Hematopoietic multipotent progenitor cell (in vitro differentiated cells): ENCODE measurements at regions not wholly inside any gene's neighbourhood (a gene's known extent, or its start where the extent isn't known, plus 50 kb on each side); places are given as distances from the start of the nearest gene placed in this dataset.
"Not testable (repeated sequence)": the region's sequence is repeated elsewhere in the genome, so short reads cannot be mapped to it uniquely, and the experiment has no call there.

Source experiments
- DNase-seq, 3 donors: peaks; one replicate each; pipeline ENCODE4 v3.0.0-alpha.2; 2011 to 2015; ENCODE audit warnings: low read depth in 2 of 3, low spot score in 2 of 3

DNA sequence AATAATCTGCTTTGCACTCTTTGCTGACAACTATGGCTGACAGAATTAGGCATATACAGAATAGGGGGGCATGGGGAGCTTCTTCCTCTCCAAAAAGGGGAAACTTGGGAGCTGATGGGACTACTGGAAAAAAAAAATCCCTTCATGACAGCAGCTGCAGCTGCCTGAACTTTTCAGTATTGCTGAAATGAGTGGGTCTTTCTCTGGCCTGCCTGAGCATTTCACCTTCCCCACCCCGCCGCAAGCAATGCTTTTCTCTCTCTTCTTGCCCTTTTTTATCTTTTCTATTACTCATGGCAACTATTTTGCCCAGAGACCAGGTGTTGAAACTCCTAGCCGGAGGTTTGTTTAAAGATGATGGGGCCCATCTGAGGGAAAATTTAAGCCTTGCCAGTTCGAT lies 244.9 kb downstream of the SEMA3D start:
- DNase-seq = no peak

DNA sequence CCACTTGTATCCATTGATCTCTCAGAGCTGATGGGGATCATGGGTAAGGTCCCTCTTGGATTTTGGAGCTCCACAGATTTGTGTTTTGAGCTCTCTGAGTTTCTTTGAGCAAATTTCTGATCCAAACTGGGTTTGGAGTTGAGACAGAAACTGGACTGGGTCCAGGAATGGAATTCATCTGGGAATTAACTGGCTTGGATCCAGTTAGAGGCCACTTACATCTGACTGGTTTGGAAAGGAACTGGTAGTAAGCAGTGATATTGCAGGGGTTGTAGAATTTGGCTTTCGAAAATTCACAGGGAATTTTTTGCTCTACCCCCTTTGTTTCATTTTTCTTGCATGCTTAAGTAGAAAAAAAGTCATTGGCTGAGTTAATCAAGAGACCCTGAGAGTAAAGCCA lies 245.6 kb downstream of the SEMA3D start:
- no peak for DNase-seq

DNA sequence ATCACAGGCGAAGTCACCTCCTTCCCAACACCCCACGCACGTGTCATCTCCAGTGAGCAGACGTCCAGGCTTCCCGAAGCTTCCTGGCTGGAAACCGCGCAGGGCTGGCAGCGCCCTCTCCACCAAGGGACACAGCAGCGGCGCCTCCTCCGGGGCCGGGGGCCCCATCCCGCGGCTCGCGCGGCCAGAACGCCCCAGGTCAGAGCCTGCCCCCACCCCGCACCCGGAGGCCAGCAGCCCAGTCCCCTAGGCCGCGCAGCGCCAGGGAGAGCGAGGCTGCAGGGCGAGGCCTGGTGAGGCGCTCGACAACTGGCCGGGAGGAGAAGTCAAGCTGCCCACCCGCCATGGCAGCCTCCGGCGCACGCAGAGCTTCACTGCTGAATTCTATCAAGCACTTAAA lies 247.0 kb downstream of the SEMA3D start:
- no peak for DNase-seq

DNA sequence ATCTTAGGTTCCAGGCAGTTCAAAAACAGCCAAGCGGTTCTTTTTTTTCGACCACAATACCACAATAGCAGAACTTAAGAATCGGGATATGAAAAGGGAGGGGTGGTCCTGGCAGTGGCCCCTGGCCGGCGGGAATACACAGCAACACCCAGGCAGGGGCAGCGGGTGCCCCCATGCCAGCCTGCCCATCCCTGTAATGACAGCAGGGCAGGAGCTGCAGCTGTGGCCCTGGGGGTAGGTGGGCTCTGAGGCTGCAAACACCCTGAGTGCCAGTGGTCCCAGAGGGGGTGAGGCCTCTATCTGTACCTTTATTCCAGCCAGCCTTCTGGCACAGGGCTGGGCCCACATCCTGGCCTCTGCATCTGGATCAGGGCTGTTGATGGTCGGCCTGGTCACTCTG lies 247.4 kb downstream of the SEMA3D start:
- DNase-seq = no peak

DNA sequence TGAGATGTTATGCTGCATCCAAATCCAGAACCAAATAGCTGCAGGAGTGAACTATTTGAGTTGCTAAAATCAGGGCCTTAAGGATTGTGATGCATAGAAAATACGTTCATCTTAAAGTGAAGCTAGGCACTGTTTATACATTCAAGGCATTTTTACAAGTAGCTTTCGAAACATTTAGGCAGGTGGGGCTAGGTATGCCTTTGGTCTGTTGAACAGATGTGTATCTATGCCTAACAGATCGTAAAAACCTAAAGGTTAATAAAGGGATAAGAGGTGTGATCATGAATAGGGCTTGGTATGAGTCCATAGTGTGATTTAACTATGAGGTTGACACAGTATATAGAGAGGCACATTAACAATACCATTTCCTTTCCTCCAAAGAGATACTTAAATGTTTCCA lies 262.5 kb downstream of the SEMA3D start:
- DNase-seq = no peak

DNA sequence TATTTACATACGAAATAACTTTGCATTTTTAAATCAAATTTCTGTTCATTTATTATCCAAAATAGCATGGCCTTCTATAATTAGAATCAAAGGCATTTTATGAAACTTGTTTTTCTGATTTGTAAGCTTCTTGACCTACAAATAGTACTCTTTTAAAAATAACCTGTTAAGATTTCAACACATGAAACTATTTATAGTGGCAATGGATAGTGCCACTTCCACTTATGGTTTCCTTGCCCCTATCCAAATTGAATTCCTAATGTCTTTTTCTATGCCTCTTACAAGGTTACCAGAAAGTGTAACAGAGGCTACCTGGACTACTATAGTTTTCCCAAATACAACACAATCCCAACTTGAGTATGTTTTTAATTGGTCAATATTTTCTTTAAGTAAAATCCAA lies 263.5 kb downstream of the SEMA3D start:
- no peak for DNase-seq

DNA sequence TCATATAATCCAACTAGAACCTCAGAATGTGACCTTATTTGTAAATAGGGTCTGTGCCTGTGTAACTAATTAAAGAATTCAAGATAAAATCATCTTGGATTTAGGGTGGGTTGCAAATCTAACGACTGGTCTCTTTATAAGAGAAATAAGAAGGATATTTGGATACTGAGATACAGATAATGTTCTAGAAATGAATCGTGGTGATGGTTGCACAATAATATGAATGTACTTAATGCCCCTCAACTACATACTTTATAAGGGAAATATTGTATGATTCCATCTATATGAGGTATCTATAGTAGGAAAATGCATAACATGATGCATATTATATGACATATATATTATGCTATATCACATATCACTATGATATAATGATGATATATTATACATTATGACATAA lies 265.7 kb downstream of the SEMA3D start:
- DNase-seq = no peak

DNA sequence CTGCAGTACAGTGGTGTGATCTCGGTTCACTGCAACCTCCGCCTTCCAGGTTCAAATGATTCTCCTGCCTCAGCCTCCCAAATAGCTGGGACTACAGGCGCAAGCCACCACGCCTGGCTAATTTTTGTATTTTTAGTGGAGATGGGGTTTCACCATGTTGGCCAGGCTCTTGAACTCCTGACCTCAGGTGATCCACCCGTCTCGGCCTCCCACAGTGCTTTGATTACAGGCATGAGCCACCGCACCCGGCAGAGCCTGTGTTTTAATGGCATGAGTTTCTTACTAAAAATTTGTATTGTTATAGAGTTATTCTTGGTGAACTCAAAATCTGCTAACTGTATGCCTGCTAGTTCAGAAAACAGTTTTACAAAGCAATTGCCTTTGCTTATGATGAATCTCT lies 269.9 kb downstream of the SEMA3D start:
- not testable (repeated sequence) for DNase-seq

DNA sequence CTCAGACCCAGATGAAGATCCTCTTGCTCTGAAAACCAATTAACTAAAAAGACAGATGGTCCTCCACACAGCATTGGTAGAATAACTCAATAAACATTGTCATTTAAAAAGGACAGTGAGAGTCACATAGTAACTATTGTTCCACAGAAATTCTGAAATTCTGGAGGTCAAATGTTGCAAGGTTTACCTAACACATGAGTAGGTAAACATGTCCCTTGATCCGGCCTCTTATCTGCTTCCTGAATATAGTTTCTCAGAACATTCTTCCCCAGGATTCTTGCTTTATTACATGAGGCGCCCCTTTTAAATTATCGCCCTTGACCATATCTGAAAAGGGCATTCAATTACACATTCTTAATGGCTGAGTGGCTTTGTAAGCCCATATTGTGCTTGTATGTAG lies 270.7 kb downstream of the SEMA3D start:
- DNase-seq = no peak

DNA sequence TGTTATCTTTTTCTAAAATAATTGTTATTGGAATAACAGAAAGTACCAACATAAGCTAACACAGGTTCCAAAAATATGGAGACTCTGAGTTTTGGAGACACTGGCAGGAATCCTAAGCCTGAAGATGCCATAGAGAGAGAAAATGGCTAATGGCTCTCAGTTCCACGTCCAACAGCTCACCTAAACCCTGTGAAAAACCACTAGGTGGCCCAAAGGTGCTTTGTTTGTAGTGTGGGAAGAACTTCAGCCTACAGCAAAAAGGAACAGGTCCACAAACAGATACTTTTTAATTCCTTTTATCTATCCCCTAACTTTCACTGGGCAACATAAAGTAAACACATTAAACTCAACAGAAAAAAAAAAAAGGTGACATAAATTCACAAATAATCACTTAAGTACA lies 272.3 kb downstream of the SEMA3D start:
- DNase-seq = no peak

DNA sequence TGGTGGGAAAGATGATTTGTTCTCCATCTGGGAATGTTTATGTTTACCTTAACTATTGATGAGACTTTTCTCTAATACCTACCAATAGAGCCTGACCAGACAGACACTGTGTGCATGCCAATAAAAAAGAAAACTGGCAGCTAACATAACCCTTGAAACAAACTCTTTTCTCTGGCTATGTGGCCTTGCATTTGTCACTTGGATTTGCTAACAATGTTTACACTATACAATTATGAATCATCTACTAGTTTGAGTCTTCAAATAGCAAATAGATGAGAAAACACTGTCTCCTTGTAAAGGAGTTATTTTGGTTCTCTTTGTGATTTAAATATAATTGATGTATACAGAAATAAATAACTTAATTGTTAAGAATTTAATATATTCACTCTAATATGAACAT lies 273.1 kb downstream of the SEMA3D start:
- DNase-seq = no peak

DNA sequence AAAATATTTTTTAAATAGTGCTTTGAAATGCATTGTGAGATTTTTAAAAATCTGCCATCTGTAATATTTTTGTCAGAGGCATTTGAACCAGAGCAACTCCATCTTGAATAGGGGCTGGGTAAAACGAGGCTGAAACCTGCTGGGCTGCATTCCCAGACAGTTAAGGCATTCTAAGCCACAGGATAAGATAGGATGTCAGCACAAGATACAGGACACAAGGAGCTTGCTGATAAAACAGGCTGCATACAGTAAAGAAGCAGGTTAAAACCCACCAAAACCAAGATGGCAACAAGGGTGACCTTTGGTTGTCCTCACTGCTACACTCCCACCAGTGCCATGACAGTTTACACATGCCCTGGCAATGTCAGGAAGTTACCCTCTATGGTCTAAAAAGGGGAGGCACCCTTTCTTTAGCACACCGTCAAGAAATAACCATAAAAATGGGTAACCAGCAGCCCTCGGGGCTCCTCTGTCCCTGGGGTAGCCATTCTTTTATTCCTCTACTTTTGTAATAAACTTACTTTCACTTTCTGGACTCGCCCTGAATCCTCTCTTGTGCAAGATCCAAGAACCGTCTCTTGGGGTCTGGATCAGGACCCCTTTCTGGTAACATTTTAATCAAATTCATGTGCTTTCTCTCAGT lies 273.7 kb downstream of the SEMA3D start:
- no peak for DNase-seq

DNA sequence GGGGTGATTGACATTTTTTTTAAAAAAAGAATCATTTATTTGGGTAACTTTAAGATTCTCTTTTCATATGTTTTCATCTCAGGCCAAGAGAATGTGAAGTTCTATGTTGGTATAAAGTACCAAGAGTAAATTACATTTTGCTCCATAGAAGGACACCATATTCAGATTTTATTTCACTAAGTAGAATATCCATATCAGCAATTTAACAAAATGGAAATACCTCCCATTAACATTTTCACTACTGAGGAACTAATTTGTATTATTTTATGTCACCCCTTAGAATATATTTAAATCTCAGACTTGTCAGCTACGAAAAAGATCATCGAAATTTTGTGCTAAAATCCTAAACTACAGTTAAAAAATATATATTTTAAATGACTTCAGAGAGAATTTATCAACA lies 274.3 kb downstream of the SEMA3D start:
- DNase-seq = no peak

DNA sequence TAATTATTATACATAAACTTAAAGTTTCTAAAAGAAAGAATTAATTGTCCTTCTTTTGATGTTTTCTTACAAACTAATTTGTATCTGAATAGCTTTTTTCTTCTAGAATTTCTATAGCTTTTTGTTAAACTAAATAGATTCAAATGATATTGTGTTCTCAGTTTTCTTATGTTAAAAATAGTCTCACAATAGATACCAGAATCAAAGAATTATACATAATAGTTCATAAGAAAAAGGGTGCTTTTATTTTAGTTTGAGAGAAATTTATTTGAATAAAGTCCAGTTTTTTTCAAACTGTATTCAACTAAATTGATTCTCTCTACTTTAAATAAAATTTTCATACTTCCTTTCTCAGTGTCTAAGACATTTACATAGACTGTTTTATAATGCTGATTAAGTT lies 274.8 kb downstream of the SEMA3D start:
- no peak for DNase-seq

DNA sequence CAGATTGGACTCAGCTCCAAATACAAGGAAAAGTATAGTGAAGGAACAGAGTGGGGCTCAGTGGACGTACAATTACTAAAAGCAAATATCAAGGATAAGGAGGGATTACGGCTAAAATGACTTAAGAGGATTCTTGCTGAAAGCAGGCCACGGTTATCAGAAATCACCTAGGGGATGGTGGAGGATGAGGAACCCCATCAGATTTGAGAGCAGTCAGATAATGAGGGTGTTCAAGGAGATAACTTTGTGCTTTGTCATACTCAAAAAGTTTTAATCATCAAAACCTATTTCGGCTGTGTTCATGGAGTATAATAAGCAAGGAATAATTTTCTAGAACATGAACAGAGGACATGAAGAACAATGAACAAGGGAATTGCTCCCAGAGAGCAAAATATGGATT lies 275.8 kb downstream of the SEMA3D start:
- no peak for DNase-seq

DNA sequence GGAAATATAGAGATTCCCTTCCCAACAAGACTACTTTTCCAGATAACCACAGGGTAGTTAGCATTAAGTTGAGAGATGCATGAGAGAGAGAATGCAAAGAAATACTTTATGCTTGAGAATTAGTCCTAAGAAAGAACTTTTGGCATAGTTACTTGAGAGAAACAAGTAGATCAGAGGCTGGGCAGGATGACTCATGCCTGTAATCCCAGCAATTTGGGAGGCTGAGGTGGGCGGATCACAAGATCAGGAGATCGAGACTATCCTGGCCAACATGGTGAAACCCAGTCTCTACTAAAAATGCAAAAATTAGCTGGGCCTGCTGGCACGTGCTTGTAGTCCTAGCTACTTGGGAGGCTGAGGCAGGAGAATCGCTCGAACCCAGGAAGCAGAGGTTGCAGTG lies 276.5 kb downstream of the SEMA3D start:
- DNase-seq = not testable (repeated sequence)

DNA sequence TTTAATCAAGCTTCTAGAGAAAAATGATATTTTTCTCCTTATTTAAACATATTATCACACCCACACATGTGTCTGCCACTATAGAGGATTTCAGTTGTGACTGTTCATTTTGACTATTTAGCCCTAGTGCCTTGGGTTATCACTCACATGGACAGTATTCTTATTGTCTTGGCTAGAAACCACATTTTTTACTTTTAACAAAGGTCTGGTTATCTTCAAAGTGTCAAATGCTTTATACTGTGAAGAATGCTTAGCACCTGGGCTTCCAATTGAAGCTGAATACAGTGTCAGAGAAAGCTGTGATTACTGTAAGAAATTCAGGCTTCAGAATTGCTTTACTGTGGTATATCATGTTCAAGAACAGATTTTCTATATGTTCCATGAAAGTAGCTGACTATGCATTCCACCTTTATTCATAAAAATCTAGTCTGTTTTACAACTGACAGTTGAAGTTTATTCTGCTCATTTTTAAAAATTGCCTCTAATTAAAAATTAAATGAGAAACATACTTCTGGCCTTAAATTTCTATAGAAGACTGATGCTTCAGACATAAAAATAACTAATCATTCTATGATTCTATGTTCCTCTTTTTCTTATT lies 278.6 kb downstream of the SEMA3D start:
- no peak for DNase-seq

DNA sequence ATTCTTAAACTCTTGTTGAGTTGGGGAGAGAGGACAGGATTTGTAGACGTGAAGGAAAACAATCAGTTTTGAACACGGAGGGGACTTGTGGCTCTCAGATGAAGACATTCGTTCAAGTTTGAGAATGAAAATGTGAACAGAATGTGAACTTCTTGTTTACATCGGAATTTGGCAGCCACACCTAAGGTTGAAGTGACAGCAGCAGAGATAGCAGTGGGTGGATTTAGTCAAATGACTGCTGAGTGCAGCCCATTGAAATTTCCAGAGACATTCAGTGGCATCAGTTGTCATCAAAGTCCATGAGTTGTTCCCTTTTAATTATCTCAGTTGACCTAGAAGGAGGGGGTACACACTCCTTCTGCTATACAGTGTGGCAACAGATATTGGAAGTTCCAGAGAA lies 280.0 kb downstream of the SEMA3D start:
- no peak for DNase-seq

DNA sequence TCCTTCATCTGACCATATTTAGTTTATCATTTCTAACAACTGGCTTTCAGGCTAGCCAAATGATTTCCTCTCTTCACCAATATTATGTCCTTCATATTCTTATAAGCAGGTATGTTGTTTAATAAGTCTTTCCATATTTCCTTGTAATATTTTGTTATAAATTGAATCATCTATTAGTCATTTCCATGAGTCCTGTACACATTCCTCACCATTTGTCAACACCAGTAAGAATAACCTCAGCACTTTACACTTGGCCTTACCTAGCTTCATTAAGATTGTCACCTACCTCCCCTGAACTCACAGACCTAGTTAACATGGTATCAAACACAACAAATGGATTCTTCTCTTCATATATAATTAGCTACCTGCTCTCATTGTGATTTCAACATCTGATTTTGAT lies 282.3 kb downstream of the SEMA3D start:
- no peak for DNase-seq

DNA sequence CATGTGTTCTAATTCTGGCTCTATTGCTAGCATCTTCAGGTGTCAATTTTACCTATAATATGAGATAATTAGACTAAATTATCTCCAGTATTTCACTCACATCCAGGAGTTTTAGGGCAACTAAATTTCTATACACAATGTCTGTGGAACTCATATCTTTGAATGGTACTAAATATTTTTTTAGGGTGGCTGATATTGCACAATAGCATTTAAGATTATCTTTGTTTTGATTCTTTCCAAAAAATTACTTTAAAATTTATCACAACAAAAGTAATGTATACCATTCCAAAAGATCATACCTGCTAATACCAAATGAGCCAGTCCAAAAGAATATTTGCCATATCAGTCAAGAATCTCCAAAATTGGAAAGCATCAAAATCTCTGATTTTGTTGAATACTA lies 285.5 kb downstream of the SEMA3D start:
- no peak for DNase-seq

DNA sequence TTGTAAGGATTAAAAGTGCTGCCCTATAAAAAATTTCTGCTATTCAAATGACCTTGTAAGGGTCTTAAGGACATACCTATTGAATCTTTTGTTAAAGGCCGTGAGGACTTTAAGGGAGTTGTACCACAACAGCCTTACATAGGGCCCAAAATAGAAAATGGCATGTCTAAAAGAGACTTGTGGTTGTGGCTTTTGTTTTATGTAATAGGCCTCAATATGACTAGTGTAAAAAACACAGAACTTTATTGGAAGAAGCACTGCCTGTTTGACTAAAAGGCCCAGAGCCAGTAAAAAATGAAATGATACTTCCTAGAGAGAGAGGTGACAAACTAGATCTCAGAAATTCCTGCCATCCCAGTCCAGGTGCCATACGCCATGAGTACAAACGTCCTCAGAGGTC lies 286.6 kb downstream of the SEMA3D start:
- no peak for DNase-seq

DNA sequence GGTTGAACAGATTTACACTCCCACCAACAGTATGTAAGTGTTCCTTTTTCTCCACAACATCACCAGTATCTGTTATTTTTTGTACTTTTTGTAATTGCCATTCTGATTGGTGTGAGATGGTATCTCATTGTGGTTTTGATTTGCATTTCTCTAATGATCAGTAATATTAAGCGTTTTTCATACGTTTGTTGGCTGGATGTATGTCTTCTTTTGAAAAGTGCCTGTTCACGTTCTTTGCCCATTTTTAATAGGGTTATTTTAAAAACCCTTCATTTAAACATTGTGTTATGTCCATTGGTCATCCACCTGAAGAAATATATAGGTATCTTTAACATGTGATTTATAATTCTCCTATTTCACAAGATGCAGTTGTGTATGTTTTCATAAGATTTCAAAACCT lies 291.3 kb downstream of the SEMA3D start:
- no peak for DNase-seq

DNA sequence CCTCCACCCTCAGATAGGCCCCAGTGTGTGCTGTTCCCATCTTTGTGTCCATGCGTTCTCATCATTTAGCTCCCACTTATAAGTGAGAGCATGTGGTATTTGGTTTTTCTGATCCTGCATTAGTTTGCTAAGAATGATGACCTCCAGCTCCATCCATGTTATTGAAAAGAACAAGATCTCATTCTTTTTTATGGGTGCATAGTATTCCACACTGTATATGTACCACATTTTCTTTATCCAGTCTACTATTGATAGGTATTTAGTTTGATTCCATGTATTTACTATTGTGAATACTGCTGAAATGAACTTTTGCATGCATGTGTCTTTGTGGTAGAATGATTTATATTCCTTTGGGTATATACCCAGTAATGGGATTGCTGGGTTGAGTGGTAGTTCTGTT lies 303.3 kb downstream of the SEMA3D start:
- not testable (repeated sequence) for DNase-seq
